A549 (cell line): ENCODE measurements at regions not wholly inside any gene's neighbourhood (a gene's known extent, or its start where the extent isn't known, plus 50 kb on each side); places are given as distances from the start of the nearest gene placed in this dataset.

Experiments used
- CTCF ChIP-seq: fragments of >200 bp; sonication (Bioruptor Twin); formaldehyde crosslinking; IDR thresholded peaks from 3 replicates; pipeline ENCODE4 v1.5.1; 2016
- MAX ChIP-seq: IDR thresholded peaks from 2 replicates; pipeline ENCODE4 v1.6.1; 2012
- TFCP2L1 ChIP-seq: fragments of 250-450 bp; sonication (Bioruptor Pico); IDR thresholded peaks from 2 replicates; pipeline ENCODE4 v1.5.0; 2021; ENCODE audit warnings: mild to moderate bottlenecking
- TF ChIP-seq, protein P1 (sequence below): IDR thresholded peaks from 2 replicates; pipeline ENCODE4 v1.6.1; 2012; ENCODE audit warnings: low read depth, borderline replicate concordance

DNA sequence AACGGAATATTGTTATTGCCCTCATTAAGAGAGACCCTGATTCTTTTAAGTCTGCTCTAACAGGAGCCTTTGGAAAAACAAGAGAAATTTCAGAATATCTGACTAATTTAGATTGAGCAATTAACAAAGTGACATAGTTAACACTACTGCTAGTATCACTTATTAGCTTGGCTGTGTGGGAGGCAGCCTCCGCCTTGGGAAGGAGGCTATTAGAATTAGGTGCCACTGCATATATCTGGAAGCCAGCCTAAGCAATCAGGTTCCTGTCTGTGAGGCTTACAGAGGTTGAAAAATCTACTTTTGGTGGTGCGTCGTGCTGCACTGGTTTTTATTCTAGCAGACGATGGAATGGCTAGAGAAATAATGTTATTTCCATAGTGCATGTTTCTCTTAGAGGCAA, 227.2 kb downstream of the OLFM4 start:
- TF ChIP-seq, protein P1, sequence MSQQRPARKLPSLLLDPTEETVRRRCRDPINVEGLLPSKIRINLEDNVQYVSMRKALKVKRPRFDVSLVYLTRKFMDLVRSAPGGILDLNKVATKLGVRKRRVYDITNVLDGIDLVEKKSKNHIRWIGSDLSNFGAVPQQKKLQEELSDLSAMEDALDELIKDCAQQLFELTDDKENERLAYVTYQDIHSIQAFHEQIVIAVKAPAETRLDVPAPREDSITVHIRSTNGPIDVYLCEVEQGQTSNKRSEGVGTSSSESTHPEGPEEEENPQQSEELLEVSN, result no peak
- TF ChIP-seq CTCF, result no peak
- no peak for TF ChIP-seq TFCP2L1
- TF ChIP-seq MAX, result no peak
